Anterior cingulate cortex (tissue), 58 donors: ENCODE measurements at regions not wholly inside any gene's neighbourhood (a gene's known extent, or its start where the extent isn't known, plus 50 kb on each side); places are given as distances from the start of the nearest gene placed in this dataset.

Experiments used
- DNase-seq, 58 donors: peaks; one replicate each; lab custom pipeline; 2025; lab: John Stamatoyannopoulos, UW

GRCh38 chr13:105328212-105328611 is 1207.2 kb downstream of the EFNB2 start:
- no peak for DNase-seq

GRCh38 chr13:105327581-105328126 is 1207.8 kb downstream of the EFNB2 start:
- no peak for DNase-seq

- DNase-seq = no peak
Observed at GRCh38 chr13:105319875-105320274, 1215.6 kb downstream of the EFNB2 start.

- DNase-seq = no peak
Observed at GRCh38 chr13:105316731-105317130, 1218.7 kb downstream of the EFNB2 start.

- DNase-seq = no peak
Observed at GRCh38 chr13:105312906-105313305, 1222.6 kb downstream of the EFNB2 start.

- DNase-seq = no peak
Observed at GRCh38 chr13:105311094-105311493, 1224.4 kb downstream of the EFNB2 start.

- DNase-seq = no peak
Observed at GRCh38 chr13:105307776-105308175, 1227.7 kb downstream of the EFNB2 start.

- no peak for DNase-seq
Observed at GRCh38 chr13:105297839-105298238, 1237.6 kb downstream of the EFNB2 start.

- DNase-seq = no peak
Observed at GRCh38 chr13:105291987-105292386, 1243.5 kb downstream of the EFNB2 start.

GRCh38 chr13:105290596-105290995 is 1244.9 kb downstream of the EFNB2 start:
- no peak for DNase-seq

GRCh38 chr13:105285526-105285925 is 1249.9 kb downstream of the EFNB2 start:
- no peak for DNase-seq

GRCh38 chr13:105282406-105283285 is 1252.8 kb downstream of the EFNB2 start:
- DNase-seq = no peak

GRCh38 chr13:105278943-105279381 is 1256.5 kb downstream of the EFNB2 start:
- no peak for DNase-seq

- DNase-seq = no peak
Observed at GRCh38 chr13:105276571-105276970, 1258.9 kb downstream of the EFNB2 start.

- no peak for DNase-seq
Observed at GRCh38 chr13:105273665-105274222, 1261.7 kb downstream of the EFNB2 start.

GRCh38 chr13:105272660-105273631 is 1262.5 kb downstream of the EFNB2 start:
- DNase-seq = no peak

- DNase-seq = no peak
Observed at GRCh38 chr13:105266615-105267014, 1268.8 kb downstream of the EFNB2 start.

GRCh38 chr13:105262579-105262978 is 1272.9 kb downstream of the EFNB2 start:
- no peak for DNase-seq

GRCh38 chr13:105259426-105259825 is 1276.0 kb downstream of the EFNB2 start:
- DNase-seq = no peak

GRCh38 chr13:105255472-105255871 is 1280.0 kb downstream of the EFNB2 start:
- no peak for DNase-seq

GRCh38 chr13:105251293-105251692 is 1284.2 kb downstream of the EFNB2 start:
- DNase-seq = no peak
